GM12878 (cell line): ENCODE measurements at regions not wholly inside any gene's neighbourhood (a gene's known extent, or its start where the extent isn't known, plus 50 kb on each side); places are given as distances from the start of the nearest gene placed in this dataset.

Source experiments
- ATAC-seq: fragments of 200-7000 bp; cut with Tn5 transposase; 3 replicates; pipeline ENCODE4 v1.9.1; 2020; ENCODE audit warnings: mild to moderate bottlenecking, moderate library complexity
- BruUV-seq: library from RNA; stranded (reverse); fragments of 400-500 nt; replicated peaks from 2 replicates; lab custom pipeline; 2021; lab: Mats Ljungman, UMichigan
- CTCF ChIA-PET: fragments of 300-600 bp; sonication (Branson Sonifier 250); formaldehyde crosslinking; extraction: SDS; loops from one replicate; lab custom pipeline; 2021; ENCODE audit warnings: inconsistent platforms; lab: Yijun Ruan, JAX
- POLR2A ChIA-PET: fragments of 350-600 bp; formaldehyde crosslinking; extraction: SDS; loops from one replicate; lab custom pipeline; 2021; ENCODE audit warnings: inconsistent platforms; lab: Charles Lee
- RAD21 ChIA-PET: fragments of 300-600 bp; sonication (Branson Sonifier 250); formaldehyde crosslinking; loops from one replicate; lab custom pipeline; 2023; ENCODE audit warnings: antibody characterized with exemption; ENCODE audit not compliant: unreplicated experiment; lab: Charles Lee
- SMC1A ChIA-PET: fragments of 300-600 bp; sonication (Branson Sonifier 250); formaldehyde crosslinking; loops from one replicate; lab custom pipeline; 2023; ENCODE audit not compliant: unreplicated experiment, uncharacterized antibody; lab: Charles Lee
- DNase-seq: peaks from one replicate; pipeline ENCODE4 v3.0.0-alpha.2; 2011; ENCODE audit warnings: low read depth, low spot score
- FAIRE-seq: peaks from 3 replicates; lab custom pipeline; 2011; peaks lifted over from hg19 to GRCh38; lab: Jason Lieb, UNC
- H2AFZ ChIP-seq: 2 replicates; pipeline ENCODE4 v1.6.0; 2011; ENCODE audit warnings: low read depth, low read length, control low read depth; ENCODE audit not compliant: control insufficient read depth
- H3K27ac ChIP-seq: 2 replicates; pipeline ENCODE4 v1.5.1; 2011; ENCODE audit warnings: control low read depth; ENCODE audit not compliant: control insufficient read depth, insufficient read depth
- H3K27me3 ChIP-seq, 2 experiments: replicated peaks in 1 of 2; 2 replicates each; pipeline versions ENCODE4 v1.6.0 to v1.6.1; 2011; ENCODE audit warnings: low read length in 1 of 2; ENCODE audit not compliant: control insufficient read depth in 2 of 2, insufficient read depth in 2 of 2
- H3K36me3 ChIP-seq, 2 experiments: 2 replicates each; pipeline ENCODE4 v1.5.1; 2011; ENCODE audit warnings: low read length in 1 of 2; ENCODE audit not compliant: control insufficient read depth in 2 of 2, insufficient read depth in 2 of 2
- H3K4me1 ChIP-seq: 2 replicates; pipeline ENCODE4 v1.6.1; 2011; ENCODE audit warnings: mild to moderate bottlenecking, low read length, moderate library complexity, mixed read lengths; ENCODE audit not compliant: control insufficient read depth, insufficient read depth
- H3K4me2 ChIP-seq: 2 replicates; pipeline ENCODE4 v1.6.0; 2011; ENCODE audit warnings: control low read depth; ENCODE audit not compliant: control insufficient read depth, insufficient read depth
- H3K4me3 ChIP-seq: fragments of 200-600 bp; sonication (generic); 2 replicates; pipeline ENCODE4 v1.5.1; 2016
- H3K79me2 ChIP-seq: 2 replicates; pipeline ENCODE4 v1.6.0; 2011; ENCODE audit warnings: low read length; ENCODE audit not compliant: control insufficient read depth, insufficient read depth
- H3K9ac ChIP-seq: 2 replicates; pipeline ENCODE4 v1.8.0; 2011; ENCODE audit warnings: low read length, control low read depth, mixed read lengths; ENCODE audit not compliant: control insufficient read depth, insufficient read depth
- H3K9me3 ChIP-seq: replicated peaks from 3 replicates; pipeline ENCODE4 v1.5.1; 2011; ENCODE audit warnings: mild to moderate bottlenecking, low read length; ENCODE audit not compliant: control insufficient read depth, insufficient read depth
- H4K20me1 ChIP-seq: 2 replicates; pipeline ENCODE4 v1.6.0; 2011; ENCODE audit not compliant: control insufficient read depth, insufficient read depth
- CREB1 ChIP-seq: IDR thresholded peaks from 2 replicates; pipeline ENCODE4 v1.6.1; 2012; ENCODE audit warnings: low read depth, mild to moderate bottlenecking, inconsistent platforms
- LARP7 ChIP-seq: fragments of 450-650 bp; IDR thresholded peaks from 2 replicates; pipeline ENCODE4 v1.6.1; 2017; ENCODE audit warnings: mild to moderate bottlenecking
- PAX5 ChIP-seq: IDR thresholded peaks from 2 replicates; pipeline ENCODE4 v1.6.1; 2011; ENCODE audit warnings: low read depth, low read length, borderline replicate concordance
- ZZZ3 ChIP-seq: IDR thresholded peaks from 2 replicates; pipeline ENCODE4 v1.6.1; 2011; ENCODE audit warnings: low read depth; ENCODE audit not compliant: control insufficient read depth, insufficient read length
- WGBS: methylation state at CpG from one replicate; pipeline ENCODE4 v1.1.6; 2016; ENCODE audit warnings: low lambda C conversion rate; ENCODE audit not compliant: insufficient replicate concordance, insufficient coverage; ENCODE audit errors: missing lambda C conversion rate; 5-methylcytosine and 5-hydroxymethylcytosine counted together
- in situ Hi-C: fragments of 300-500 bp; cut with MboI; formaldehyde crosslinking; loops from 9 replicates; pipeline ENCODE4 v1.14.3; 2018; ENCODE audit warnings: mixed read lengths
- intact Hi-C: fragments of 100-400 bp; cut with micrococcal nuclease; formaldehyde crosslinking; loops from one replicate; pipeline ENCODE4 v1.14.2; 2022; ENCODE audit not compliant: unreplicated experiment
- TF ChIP-seq, protein P1 (sequence below): fragments of 450-650 bp; formaldehyde crosslinking; IDR thresholded peaks from 2 replicates; pipeline ENCODE4 v1.5.0; 2022; ENCODE audit warnings: mild to moderate bottlenecking, missing genetic modification characterization
- TF ChIP-seq, protein P2 (sequence below): fragments of 450-650 bp; formaldehyde crosslinking; IDR thresholded peaks from 2 replicates; pipeline ENCODE4 v1.4.0; 2020; ENCODE audit warnings: mild to moderate bottlenecking, moderate library complexity
- TF ChIP-seq, protein P3 (sequence below): fragments of 450-650 bp; IDR thresholded peaks from 2 replicates; pipeline ENCODE4 v1.6.1; 2017; ENCODE audit warnings: mild to moderate bottlenecking, moderate library complexity

DNA sequence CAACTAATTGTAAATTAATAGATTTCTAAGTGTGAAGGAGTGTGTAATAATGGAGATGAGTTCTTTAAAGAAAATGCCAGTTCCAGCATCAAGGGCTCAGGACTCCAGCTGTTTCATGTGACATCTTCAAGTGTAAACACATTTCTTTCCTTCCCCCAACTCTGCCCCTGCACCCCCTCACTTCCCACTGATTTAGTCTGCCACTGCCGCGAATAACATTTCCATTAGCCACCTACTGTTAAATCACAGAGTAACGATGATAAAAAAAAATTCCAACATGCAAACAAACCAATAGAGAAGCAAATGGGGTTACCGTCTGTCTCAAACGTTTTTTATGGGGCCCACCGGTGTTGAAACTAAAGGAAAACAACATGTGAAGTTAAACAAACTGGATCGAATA is 414.3 kb downstream of the SAMD5 start:
- no peak overlapping the region for H3K4me3 ChIP-seq
- H3K9me3 ChIP-seq = no peaks in the 10 kb centered on the region
- no peak for TF ChIP-seq ZZZ3
- TF ChIP-seq LARP7 = no peak
- no peak for TF ChIP-seq PAX5
- no peak for TF ChIP-seq CREB1
- TF ChIP-seq, protein P1, sequence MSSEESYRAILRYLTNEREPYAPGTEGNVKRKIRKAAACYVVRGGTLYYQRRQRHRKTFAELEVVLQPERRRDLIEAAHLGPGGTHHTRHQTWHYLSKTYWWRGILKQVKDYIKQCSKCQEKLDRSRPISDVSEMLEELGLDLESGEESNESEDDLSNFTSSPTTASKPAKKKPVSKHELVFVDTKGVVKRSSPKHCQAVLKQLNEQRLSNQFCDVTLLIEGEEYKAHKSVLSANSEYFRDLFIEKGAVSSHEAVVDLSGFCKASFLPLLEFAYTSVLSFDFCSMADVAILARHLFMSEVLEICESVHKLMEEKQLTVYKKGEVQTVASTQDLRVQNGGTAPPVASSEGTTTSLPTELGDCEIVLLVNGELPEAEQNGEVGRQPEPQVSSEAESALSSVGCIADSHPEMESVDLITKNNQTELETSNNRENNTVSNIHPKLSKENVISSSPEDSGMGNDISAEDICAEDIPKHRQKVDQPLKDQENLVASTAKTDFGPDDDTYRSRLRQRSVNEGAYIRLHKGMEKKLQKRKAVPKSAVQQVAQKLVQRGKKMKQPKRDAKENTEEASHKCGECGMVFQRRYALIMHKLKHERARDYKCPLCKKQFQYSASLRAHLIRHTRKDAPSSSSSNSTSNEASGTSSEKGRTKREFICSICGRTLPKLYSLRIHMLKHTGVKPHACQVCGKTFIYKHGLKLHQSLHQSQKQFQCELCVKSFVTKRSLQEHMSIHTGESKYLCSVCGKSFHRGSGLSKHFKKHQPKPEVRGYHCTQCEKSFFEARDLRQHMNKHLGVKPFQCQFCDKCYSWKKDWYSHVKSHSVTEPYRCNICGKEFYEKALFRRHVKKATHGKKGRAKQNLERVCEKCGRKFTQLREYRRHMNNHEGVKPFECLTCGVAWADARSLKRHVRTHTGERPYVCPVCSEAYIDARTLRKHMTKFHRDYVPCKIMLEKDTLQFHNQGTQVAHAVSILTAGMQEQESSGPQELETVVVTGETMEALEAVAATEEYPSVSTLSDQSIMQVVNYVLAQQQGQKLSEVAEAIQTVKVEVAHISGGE = no peak
- H4K20me1 ChIP-seq = no peaks in the 10 kb centered on the region
- DNase-seq (no peak), FAIRE-seq (no peak), ATAC-seq (no peak)
- H3K36me3 ChIP-seq = no peaks in the 10 kb centered on the region
- no peak overlapping the region for H3K4me2 ChIP-seq
- ChIA-PET POLR2A (no interaction called here), SMC1A (no interaction called here), CTCF (no interaction called here), RAD21 (no interaction called here)
- intact Hi-C loops (no loop called here), in situ Hi-C loops (no loop called here)
- 28% methylated on average over 7 of the region's 7 CpGs for WGBS
- H3K27ac ChIP-seq = no peak overlapping the region
- H3K9ac ChIP-seq = no peak overlapping the region
- no peaks in the 10 kb centered on the region for H3K79me2 ChIP-seq
- H3K4me1 ChIP-seq = no peaks in the 10 kb centered on the region
- H3K27me3 ChIP-seq = no peaks in the 10 kb centered on the region
- no TSS peak for BruUV-seq
- no peak overlapping the region for H2AFZ ChIP-seq

DNA sequence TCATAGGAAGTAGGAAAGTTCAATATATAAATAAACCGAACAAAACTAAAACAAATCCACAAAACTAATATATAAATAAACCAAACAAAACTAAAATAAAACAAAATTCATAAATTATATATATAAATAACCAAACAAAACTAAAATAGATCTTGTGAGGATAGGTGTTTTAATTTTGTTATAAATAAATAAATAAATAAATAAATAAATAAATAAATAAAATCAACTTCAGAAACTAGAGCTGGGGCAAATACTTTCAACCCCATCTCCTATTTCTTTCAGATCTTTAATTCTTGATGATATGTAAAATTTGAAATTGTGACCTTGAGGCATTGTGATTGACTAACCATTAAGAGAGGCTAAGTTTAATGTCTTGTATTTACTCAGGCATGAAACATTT is 416.1 kb downstream of the SAMD5 start:
- no peaks in the 10 kb centered on the region for H4K20me1 ChIP-seq
- DNase-seq = no peak
- no peak for ATAC-seq
- no peaks in the 10 kb centered on the region for H3K79me2 ChIP-seq
- H3K4me1 ChIP-seq = no peaks in the 10 kb centered on the region
- H3K4me3 ChIP-seq = no peak overlapping the region
- SMC1A ChIA-PET = no interaction called here
- no peak overlapping the region for H2AFZ ChIP-seq
- WGBS = 3% methylated on average over 1 of the region's 1 CpG
- RAD21 ChIA-PET = no interaction called here
- CTCF ChIA-PET = no interaction called here
- no peak overlapping the region for H3K27ac ChIP-seq
- no peaks in the 10 kb centered on the region for H3K9me3 ChIP-seq
- BruUV-seq = no TSS peak
- POLR2A ChIA-PET = no interaction called here
- in situ Hi-C loops = no loop called here
- no peak for FAIRE-seq
- no peak overlapping the region for H3K4me2 ChIP-seq
- no peaks in the 10 kb centered on the region for H3K27me3 ChIP-seq
- intact Hi-C loops = no loop called here
- H3K36me3 ChIP-seq = no peaks in the 10 kb centered on the region
- no peak overlapping the region for H3K9ac ChIP-seq
- TF ChIP-seq, protein P2, sequence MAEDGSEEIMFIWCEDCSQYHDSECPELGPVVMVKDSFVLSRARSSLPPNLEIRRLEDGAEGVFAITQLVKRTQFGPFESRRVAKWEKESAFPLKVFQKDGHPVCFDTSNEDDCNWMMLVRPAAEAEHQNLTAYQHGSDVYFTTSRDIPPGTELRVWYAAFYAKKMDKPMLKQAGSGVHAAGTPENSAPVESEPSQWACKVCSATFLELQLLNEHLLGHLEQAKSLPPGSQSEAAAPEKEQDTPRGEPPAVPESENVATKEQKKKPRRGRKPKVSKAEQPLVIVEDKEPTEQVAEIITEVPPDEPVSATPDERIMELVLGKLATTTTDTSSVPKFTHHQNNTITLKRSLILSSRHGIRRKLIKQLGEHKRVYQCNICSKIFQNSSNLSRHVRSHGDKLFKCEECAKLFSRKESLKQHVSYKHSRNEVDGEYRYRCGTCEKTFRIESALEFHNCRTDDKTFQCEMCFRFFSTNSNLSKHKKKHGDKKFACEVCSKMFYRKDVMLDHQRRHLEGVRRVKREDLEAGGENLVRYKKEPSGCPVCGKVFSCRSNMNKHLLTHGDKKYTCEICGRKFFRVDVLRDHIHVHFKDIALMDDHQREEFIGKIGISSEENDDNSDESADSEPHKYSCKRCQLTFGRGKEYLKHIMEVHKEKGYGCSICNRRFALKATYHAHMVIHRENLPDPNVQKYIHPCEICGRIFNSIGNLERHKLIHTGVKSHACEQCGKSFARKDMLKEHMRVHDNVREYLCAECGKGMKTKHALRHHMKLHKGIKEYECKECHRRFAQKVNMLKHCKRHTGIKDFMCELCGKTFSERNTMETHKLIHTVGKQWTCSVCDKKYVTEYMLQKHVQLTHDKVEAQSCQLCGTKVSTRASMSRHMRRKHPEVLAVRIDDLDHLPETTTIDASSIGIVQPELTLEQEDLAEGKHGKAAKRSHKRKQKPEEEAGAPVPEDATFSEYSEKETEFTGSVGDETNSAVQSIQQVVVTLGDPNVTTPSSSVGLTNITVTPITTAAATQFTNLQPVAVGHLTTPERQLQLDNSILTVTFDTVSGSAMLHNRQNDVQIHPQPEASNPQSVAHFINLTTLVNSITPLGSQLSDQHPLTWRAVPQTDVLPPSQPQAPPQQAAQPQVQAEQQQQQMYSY (CRISPR knock-in tag) = no peak
- TF ChIP-seq, protein P3, sequence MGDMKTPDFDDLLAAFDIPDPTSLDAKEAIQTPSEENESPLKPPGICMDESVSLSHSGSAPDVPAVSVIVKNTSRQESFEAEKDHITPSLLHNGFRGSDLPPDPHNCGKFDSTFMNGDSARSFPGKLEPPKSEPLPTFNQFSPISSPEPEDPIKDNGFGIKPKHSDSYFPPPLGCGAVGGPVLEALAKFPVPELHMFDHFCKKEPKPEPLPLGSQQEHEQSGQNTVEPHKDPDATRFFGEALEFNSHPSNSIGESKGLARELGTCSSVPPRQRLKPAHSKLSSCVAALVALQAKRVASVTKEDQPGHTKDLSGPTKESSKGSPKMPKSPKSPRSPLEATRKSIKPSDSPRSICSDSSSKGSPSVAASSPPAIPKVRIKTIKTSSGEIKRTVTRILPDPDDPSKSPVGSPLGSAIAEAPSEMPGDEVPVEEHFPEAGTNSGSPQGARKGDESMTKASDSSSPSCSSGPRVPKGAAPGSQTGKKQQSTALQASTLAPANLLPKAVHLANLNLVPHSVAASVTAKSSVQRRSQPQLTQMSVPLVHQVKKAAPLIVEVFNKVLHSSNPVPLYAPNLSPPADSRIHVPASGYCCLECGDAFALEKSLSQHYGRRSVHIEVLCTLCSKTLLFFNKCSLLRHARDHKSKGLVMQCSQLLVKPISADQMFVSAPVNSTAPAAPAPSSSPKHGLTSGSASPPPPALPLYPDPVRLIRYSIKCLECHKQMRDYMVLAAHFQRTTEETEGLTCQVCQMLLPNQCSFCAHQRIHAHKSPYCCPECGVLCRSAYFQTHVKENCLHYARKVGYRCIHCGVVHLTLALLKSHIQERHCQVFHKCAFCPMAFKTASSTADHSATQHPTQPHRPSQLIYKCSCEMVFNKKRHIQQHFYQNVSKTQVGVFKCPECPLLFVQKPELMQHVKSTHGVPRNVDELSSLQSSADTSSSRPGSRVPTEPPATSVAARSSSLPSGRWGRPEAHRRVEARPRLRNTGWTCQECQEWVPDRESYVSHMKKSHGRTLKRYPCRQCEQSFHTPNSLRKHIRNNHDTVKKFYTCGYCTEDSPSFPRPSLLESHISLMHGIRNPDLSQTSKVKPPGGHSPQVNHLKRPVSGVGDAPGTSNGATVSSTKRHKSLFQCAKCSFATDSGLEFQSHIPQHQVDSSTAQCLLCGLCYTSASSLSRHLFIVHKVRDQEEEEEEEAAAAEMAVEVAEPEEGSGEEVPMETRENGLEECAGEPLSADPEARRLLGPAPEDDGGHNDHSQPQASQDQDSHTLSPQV = no peak
